ENCODE measurements at regions not wholly inside any gene's neighbourhood (a gene's known extent, or its start where the extent isn't known, plus 50 kb on each side); places are given as distances from the start of the nearest gene placed in this dataset.

- FAIRE-seq (peak; percentile 55), DNase-seq (ENCODE audit: low read depth, low spot score) (no peak)
- Histone ChIP-seq H3K27ac (ENCODE audit: control insufficient read depth, insufficient read depth, low read length) (no peak overlapping the region), H3K9me3 (ENCODE audit: control insufficient read depth, low read depth, low read length) (no peaks in the 10 kb centered on the region), H3K27me3 (ENCODE audit: control insufficient read depth, extremely low read depth, insufficient read depth, low read length) (no peaks in the 10 kb centered on the region), H3K4me2 (ENCODE audit: control insufficient read depth, extremely low read depth, insufficient read depth, low read depth, low read length) (no peak overlapping the region), H3K79me2 (ENCODE audit: control insufficient read depth, insufficient read depth, low read length) (no peaks in the 10 kb centered on the region), H4K20me1 (ENCODE audit: control insufficient read depth, extremely low read depth, insufficient read depth, low read length) (no peaks in the 10 kb centered on the region), H3K9me1 (ENCODE audit: control insufficient read depth, extremely low read depth, insufficient read depth, low read length) (no peaks in the 10 kb centered on the region), H3K36me3 (ENCODE audit: control insufficient read depth in 2 of 2, extremely low read depth in 1 of 2, insufficient read depth in 2 of 2, low read length in 2 of 2) (no peaks in the 10 kb centered on the region), H3K9ac (ENCODE audit: control insufficient read depth, extremely low read depth, insufficient read depth, low read length) (no peak overlapping the region), H2AFZ (ENCODE audit: control insufficient read depth, low read length) (no peak overlapping the region), H3K4me1 (ENCODE audit: control insufficient read depth, extremely low read depth, insufficient read depth, low read length) (peaks cover 20% of the 10 kb centered on the region), H3K4me3 (ENCODE audit: control insufficient read depth in 2 of 3, extremely low read depth in 1 of 3, insufficient read depth in 2 of 3, low read depth in 1 of 3, low read length in 3 of 3) (no peak overlapping the region)
- dilution Hi-C loops (cut with MboI; ENCODE audit: extremely low pct_ligation_motif_present, low sequenced_read_pairs): no loop called here
- TF ChIP-seq CTCF (optimal IDR thresholded peaks at IDR 0.05 in 1 of 3, IDR thresholded peaks at IDR 0.05 in 1 of 3, conservative IDR thresholded peaks at IDR 0.05 in 1 of 3; ENCODE audit: extremely low read depth in 1 of 3, insufficient read depth in 2 of 3, low read length in 3 of 3) (no peak), EZH2 (IDR thresholded peaks at IDR 0.05; ENCODE audit: low read length) (no peak)
Observed at GRCh38 chrX:46375831-46376230, 169.4 kb downstream of the ZNF674 start.

DNA sequence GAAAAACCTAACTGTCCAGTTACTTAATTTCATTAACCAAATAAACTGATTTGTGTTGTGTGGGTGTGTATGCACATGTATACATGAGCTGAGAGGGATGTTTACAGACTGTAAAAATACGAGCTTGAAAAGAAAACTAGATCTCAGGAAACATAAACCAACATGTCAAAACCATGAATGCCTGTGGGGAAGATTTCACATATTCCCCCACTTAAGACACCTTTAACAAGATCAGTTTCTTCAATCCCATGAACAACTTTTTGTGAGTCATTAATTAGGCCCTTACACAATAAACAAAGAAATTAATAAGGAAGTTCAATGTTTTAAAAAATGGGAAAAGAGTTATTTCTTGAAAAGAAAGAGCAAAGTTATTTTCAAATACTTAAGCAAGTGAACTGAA lies 170.8 kb downstream of the ZNF674 start:
- Histone ChIP-seq H2AFZ (ENCODE audit: control insufficient read depth, low read length) (no peak overlapping the region), H3K4me1 (ENCODE audit: control insufficient read depth, extremely low read depth, insufficient read depth, low read length) (peaks cover 20% of the 10 kb centered on the region), H3K9ac (ENCODE audit: control insufficient read depth, extremely low read depth, insufficient read depth, low read length) (no peak overlapping the region), H3K4me3 (ENCODE audit: control insufficient read depth in 2 of 3, extremely low read depth in 1 of 3, insufficient read depth in 2 of 3, low read depth in 1 of 3, low read length in 3 of 3) (no peak overlapping the region), H3K27ac (ENCODE audit: control insufficient read depth, insufficient read depth, low read length) (no peak overlapping the region), H3K4me2 (ENCODE audit: control insufficient read depth, extremely low read depth, insufficient read depth, low read depth, low read length) (peak overlapping the region; percentile 22), H3K36me3 (ENCODE audit: control insufficient read depth in 2 of 2, extremely low read depth in 1 of 2, insufficient read depth in 2 of 2, low read length in 2 of 2) (no peaks in the 10 kb centered on the region), H3K9me3 (ENCODE audit: control insufficient read depth, low read depth, low read length) (no peaks in the 10 kb centered on the region), H4K20me1 (ENCODE audit: control insufficient read depth, extremely low read depth, insufficient read depth, low read length) (no peaks in the 10 kb centered on the region), H3K9me1 (ENCODE audit: control insufficient read depth, extremely low read depth, insufficient read depth, low read length) (no peaks in the 10 kb centered on the region), H3K79me2 (ENCODE audit: control insufficient read depth, insufficient read depth, low read length) (no peaks in the 10 kb centered on the region), H3K27me3 (ENCODE audit: control insufficient read depth, extremely low read depth, insufficient read depth, low read length) (no peaks in the 10 kb centered on the region)
- TF ChIP-seq CTCF (optimal IDR thresholded peaks at IDR 0.05 in 1 of 3, IDR thresholded peaks at IDR 0.05 in 1 of 3, conservative IDR thresholded peaks at IDR 0.05 in 1 of 3; ENCODE audit: extremely low read depth in 1 of 3, insufficient read depth in 2 of 3, low read length in 3 of 3) (no peak), EZH2 (IDR thresholded peaks at IDR 0.05; ENCODE audit: low read length) (no peak)
- DNase-seq (ENCODE audit: low read depth, low spot score): no peak
- dilution Hi-C loops (cut with MboI; ENCODE audit: extremely low pct_ligation_motif_present, low sequenced_read_pairs): no loop called here
- FAIRE-seq: no peak
